Osteocyte (in vitro differentiated cells): ENCODE measurements at regions not wholly inside any gene's neighbourhood (a gene's known extent, or its start where the extent isn't known, plus 50 kb on each side); places are given as distances from the start of the nearest gene placed in this dataset.

Experiments
- DNase-seq: peaks from one replicate; pipeline ENCODE4 v3.0.0; 2021; ENCODE audit warnings: mixed read lengths; ENCODE audit not compliant: unreplicated experiment; ENCODE audit errors: extremely low spot score
- H3K27ac Mint-ChIP-seq: one replicate; pipeline ENCODE4 v1.8.0; 2021; ENCODE audit warnings: mild to moderate bottlenecking, mixed read lengths; ENCODE audit not compliant: unreplicated experiment
- H3K27me3 Mint-ChIP-seq: one replicate; pipeline ENCODE4 v1.8.0; 2021; ENCODE audit warnings: mixed read lengths; ENCODE audit not compliant: unreplicated experiment
- H3K36me3 Mint-ChIP-seq: one replicate; pipeline ENCODE4 v1.8.0; 2021; ENCODE audit warnings: mixed read lengths; ENCODE audit not compliant: unreplicated experiment
- H3K4me1 Mint-ChIP-seq: one replicate; pipeline ENCODE4 v1.8.0; 2021; ENCODE audit warnings: mixed read lengths; ENCODE audit not compliant: unreplicated experiment
- H3K4me3 Mint-ChIP-seq: one replicate; pipeline ENCODE4 v1.8.0; 2021; ENCODE audit warnings: mild to moderate bottlenecking, moderate library complexity, mixed read lengths; ENCODE audit not compliant: unreplicated experiment
- H3K9me3 Mint-ChIP-seq: one replicate; pipeline ENCODE4 v1.8.0; 2021; ENCODE audit warnings: mixed read lengths; ENCODE audit not compliant: unreplicated experiment
- CTCF ChIP-seq: fragments of 200-600 bp; sonication (generic); IDR thresholded peaks from 2 replicates; pipeline ENCODE4 v1.5.0; 2021; ENCODE audit warnings: antibody characterized with exemption, mild to moderate bottlenecking, moderate library complexity

DNA sequence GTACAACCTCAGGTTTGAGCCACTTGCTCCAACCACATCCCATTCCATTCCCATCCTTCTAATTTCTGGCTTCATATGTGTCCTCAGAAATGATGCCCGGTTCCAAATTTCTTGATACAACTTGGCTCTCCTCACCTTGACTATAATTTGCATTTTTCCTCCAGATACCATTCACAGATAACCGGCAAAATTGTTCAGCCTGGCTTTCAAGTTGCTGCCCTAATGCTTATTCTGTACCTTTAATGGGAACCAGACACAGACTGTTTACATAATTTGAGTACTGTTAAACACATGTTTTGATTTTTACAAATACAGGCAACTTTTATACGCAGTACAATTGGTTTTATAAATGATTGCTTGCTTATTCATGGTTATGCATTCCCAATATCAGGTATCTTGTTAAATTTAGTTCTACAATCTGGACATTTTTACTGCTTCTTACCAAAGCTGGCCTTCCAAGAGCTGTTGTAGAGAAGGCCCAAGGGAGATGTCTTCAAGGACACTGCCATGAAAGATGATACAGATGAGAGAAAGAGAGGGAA, 649.5 kb upstream of the CAMK1G start:
- no peak overlapping the region for H3K4me3 Mint-ChIP-seq
- no peak for DNase-seq
- no peaks in the 10 kb centered on the region for H3K4me1 Mint-ChIP-seq
- TF ChIP-seq CTCF: no peak
- peaks cover 16% of the 10 kb centered on the region for H3K27me3 Mint-ChIP-seq
- H3K27ac Mint-ChIP-seq: no peak overlapping the region
- no peaks in the 10 kb centered on the region for H3K9me3 Mint-ChIP-seq
- H3K36me3 Mint-ChIP-seq: no peaks in the 10 kb centered on the region

GRCh38 chr1:208934933-208935332, 648.6 kb upstream of the CAMK1G start:
- H3K4me3 Mint-ChIP-seq: no peak overlapping the region
- DNase-seq: no peak
- no peak for TF ChIP-seq CTCF
- H3K27ac Mint-ChIP-seq: no peak overlapping the region
- H3K4me1 Mint-ChIP-seq: no peaks in the 10 kb centered on the region
- no peaks in the 10 kb centered on the region for H3K9me3 Mint-ChIP-seq
- peaks cover 9% of the 10 kb centered on the region for H3K27me3 Mint-ChIP-seq
- H3K36me3 Mint-ChIP-seq: no peaks in the 10 kb centered on the region

DNA sequence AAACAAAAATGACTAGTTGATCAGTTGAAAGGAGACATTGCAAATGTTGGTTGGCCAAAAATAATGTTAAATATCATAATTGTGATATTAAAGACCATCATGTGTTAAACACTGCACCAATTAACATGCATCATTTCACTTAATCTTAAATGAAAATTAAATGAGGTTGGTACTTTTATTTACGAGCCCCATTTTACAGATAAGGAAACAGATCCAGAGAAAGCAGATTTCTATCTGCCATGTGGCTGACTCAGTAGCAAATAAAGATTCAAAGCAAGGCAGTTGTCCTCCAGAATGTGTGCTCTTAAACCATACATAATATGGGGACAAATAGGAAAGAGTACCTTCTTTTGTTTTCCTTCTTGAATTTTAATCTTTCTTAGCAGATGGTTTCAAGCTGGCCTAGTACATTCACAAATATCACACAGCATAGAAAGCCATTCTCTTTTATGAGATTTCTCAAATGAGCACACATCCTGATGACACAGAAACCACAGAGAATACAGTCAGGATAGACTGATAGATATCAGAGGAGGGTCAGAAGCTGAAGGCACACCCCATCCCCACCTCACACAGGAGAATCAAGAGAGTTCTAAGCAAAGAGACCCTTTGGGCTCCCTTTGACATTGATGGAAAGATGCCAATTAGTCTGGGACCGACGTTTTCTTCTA, 647.9 kb upstream of the CAMK1G start:
- no peak for DNase-seq
- Mint-ChIP-seq H3K27ac (no peak overlapping the region), H3K27me3 (peaks cover 8% of the 10 kb centered on the region), H3K36me3 (no peaks in the 10 kb centered on the region), H3K4me3 (no peak overlapping the region), H3K4me1 (no peaks in the 10 kb centered on the region), H3K9me3 (no peaks in the 10 kb centered on the region)
- TF ChIP-seq CTCF: no peak

DNA sequence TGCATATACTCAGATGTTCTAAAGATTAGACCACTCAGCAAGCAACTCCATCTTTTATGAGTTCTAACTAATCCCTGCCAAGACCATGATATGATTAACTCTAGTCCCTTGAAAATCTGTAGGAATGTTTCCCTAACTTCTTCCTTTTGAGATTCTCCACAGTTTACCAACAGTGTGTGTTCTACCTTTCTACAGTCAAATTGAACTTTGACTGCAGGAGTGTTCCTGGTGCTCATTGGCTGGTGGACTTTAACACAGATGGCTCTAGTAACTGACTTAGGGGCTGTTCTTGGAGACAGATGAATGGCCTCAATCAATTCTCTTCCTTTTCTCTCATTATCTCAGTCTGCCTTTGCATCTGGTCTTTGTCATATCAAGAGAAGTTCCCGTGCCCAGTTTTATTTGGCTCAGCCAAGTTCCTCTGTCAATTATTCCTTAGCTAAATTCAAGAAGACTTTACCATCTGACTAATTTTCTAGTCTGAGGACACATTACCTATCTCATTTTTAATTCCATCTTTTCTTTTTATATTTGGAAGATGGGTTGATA, 643.9 kb upstream of the CAMK1G start:
- Mint-ChIP-seq H3K4me1 (peaks cover 9% of the 10 kb centered on the region), H3K4me3 (no peak overlapping the region), H3K9me3 (no peaks in the 10 kb centered on the region), H3K36me3 (no peaks in the 10 kb centered on the region), H3K27me3 (peaks cover 2% of the 10 kb centered on the region), H3K27ac (no peak overlapping the region)
- DNase-seq: no peak
- no peak for TF ChIP-seq CTCF

DNA sequence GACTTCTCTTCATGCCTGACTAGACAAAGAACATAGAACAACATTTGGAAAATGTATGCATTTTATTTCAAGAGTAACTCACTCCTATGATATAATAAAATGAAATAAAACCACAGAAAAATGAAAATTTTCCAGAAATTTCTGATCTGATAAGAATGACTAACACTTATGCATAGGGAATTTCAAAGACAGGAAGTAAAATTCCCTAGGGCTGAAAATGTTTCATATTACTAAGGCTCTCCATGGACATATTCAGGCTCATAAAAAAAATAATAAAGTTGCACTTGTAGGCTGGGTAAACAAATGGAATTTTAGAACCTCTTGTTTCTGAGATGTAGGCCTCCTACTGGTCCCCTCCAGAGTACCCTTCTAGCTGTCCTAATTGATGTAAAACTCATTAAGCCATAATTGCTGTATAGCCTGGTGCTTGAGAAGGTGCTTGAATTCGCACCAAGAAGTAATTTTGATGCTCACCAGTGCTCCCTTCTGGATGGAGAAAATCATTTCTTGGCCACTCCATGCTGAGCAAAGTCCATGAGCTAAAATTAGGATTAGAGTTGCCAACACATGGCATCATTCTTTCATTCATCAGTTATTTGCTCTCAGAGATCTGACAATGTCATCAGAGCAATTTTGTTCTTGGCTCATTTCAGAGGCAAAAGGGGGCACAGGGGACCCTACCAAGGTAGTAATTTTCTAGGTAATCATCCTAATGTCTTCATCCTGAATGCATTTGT, 641.0 kb upstream of the CAMK1G start:
- H3K9me3 Mint-ChIP-seq: no peaks in the 10 kb centered on the region
- no peak for TF ChIP-seq CTCF
- H3K27ac Mint-ChIP-seq: no peak overlapping the region
- peaks cover 16% of the 10 kb centered on the region for H3K4me1 Mint-ChIP-seq
- H3K4me3 Mint-ChIP-seq: no peak overlapping the region
- peaks cover 4% of the 10 kb centered on the region for H3K27me3 Mint-ChIP-seq
- DNase-seq: no peak
- no peaks in the 10 kb centered on the region for H3K36me3 Mint-ChIP-seq
